Fibroblast of villous mesenchyme (primary cell): ENCODE measurements at regions not wholly inside any gene's neighbourhood (a gene's known extent, or its start where the extent isn't known, plus 50 kb on each side); places are given as distances from the start of the nearest gene placed in this dataset.

ENCODE experiments used
- DNase-seq: peaks from one replicate; pipeline ENCODE4 v3.0.0-alpha.2; 2010; ENCODE audit warnings: low read depth
- H3K4me3 ChIP-seq: 2 replicates; pipeline ENCODE4 v1.5.1; 2011; ENCODE audit warnings: low read depth, mild to moderate bottlenecking, low read length
- TF ChIP-seq, protein P1 (sequence below): IDR thresholded peaks from 2 replicates; pipeline ENCODE4 v1.5.1; 2012; ENCODE audit warnings: low read depth, mild to moderate bottlenecking, low read length; ENCODE audit not compliant: insufficient read depth

DNA sequence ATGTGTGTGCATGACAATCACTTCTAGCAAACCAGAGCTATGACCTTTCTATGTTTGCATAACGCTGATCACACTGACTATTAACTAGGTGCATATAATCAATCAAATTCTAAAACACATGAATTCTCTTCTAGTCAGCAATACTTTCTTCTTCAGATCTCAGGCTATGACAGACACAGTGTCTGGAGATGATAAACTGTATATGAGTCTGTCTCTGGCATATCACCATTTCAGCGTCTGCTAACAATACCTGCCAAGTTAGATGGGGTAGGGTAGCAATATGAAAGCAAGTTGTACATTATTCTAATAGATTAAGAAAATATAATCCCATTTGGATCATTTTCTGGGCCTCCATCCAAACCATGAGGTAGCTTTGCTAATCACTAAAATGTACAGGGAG lies 354.2 kb upstream of the EPHA4 start:
- no peak for DNase-seq
- TF ChIP-seq, protein P1, sequence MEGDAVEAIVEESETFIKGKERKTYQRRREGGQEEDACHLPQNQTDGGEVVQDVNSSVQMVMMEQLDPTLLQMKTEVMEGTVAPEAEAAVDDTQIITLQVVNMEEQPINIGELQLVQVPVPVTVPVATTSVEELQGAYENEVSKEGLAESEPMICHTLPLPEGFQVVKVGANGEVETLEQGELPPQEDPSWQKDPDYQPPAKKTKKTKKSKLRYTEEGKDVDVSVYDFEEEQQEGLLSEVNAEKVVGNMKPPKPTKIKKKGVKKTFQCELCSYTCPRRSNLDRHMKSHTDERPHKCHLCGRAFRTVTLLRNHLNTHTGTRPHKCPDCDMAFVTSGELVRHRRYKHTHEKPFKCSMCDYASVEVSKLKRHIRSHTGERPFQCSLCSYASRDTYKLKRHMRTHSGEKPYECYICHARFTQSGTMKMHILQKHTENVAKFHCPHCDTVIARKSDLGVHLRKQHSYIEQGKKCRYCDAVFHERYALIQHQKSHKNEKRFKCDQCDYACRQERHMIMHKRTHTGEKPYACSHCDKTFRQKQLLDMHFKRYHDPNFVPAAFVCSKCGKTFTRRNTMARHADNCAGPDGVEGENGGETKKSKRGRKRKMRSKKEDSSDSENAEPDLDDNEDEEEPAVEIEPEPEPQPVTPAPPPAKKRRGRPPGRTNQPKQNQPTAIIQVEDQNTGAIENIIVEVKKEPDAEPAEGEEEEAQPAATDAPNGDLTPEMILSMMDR = no peak
- no peak overlapping the region for H3K4me3 ChIP-seq

DNA sequence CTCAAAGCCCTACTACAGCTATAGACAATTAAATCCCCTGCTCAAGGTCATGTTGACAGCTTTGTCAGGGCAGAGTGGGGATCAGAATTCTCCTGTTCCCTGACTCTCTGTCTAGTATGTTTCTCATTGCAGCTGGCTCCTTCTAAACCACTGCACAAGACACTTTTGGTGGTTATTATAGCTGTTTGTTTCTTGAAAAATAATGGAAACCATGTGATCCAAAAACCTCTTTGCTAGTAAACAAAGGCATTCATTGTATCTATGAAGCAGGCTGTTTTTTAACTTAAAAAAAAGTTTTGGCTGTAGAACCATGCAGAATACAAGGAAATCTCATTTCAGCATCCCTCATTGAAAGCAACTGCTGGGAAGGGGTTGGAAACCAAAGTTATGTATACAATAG lies 352.5 kb upstream of the EPHA4 start:
- DNase-seq = no peak
- no peak overlapping the region for H3K4me3 ChIP-seq
- TF ChIP-seq, protein P1 = no peak

DNA sequence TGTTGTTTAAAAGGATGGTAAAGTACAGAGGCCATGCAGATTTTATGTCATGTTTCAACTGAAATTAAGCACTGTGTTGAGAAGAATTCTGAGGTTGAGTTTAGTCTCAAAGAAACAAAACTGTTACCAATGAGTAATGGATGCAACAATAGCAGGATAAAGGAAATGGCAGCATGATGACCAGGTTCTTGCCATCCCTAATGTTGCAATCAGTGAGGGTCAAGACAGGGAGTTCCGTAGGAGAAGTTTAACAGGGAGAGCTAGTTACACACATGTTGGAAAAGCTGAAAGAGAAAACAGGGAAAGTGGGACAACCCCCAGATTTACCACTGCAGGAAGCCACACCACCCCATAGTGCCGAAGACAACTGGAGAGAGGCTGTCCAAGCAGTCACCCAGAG lies 343.8 kb upstream of the EPHA4 start:
- TF ChIP-seq, protein P1 = no peak
- H3K4me3 ChIP-seq = no peak overlapping the region
- no peak for DNase-seq

- DNase-seq = peak; percentile 21
- no peak overlapping the region for H3K4me3 ChIP-seq
- TF ChIP-seq, protein P1 = no peak
Observed at GRCh38 chr2:221914334-221914880, 342.3 kb upstream of the EPHA4 start.

- no peak for DNase-seq
- no peak overlapping the region for H3K4me3 ChIP-seq
- TF ChIP-seq, protein P1 = no peak
Observed at GRCh38 chr2:221911890-221912289, 339.8 kb upstream of the EPHA4 start.

DNA sequence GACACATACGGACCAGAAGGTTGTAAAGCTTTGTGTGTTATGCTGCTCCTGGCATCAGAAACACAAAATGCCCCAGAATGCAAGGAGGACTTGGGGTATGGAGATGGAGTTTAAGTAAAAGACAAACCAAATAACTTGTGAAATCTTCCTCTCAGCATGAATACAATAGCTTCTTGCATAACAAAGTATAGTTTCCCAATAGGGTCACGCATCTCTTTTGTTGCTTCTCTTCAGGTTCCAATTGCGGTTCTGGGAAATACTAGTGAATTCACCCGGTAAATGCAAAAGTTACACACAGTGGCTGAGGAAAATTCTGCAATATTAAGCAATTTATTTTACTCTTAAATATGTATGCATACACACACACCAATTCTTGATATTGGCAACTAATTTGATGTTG lies 339.2 kb upstream of the EPHA4 start:
- DNase-seq = no peak
- H3K4me3 ChIP-seq = no peak overlapping the region
- TF ChIP-seq, protein P1 = no peak

DNA sequence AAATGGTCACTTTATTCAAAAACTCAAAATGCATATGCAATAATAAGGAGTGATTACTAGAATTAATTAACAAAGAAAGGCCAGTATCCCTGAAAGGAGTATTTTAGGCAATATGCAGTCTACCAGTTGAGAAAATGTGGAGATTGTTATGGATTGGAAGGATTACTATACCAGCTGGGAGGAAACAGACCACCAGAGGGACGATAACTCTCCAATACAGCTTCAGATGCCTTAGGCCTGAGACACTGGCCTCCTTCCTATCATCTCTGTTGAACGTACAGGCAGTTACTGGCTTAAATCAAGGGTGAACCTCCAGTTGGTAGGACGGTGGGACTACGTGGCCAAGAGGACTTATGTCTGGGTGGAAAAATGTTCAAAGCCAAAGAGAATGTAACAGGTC lies 336.4 kb upstream of the EPHA4 start:
- H3K4me3 ChIP-seq = no peak overlapping the region
- DNase-seq = no peak
- TF ChIP-seq, protein P1 = no peak
